Hepatocyte (in vitro differentiated cells): ENCODE measurements at regions not wholly inside any gene's neighbourhood (a gene's known extent, or its start where the extent isn't known, plus 50 kb on each side); places are given as distances from the start of the nearest gene placed in this dataset.

Source experiments
- DNase-seq: peaks from one replicate; pipeline ENCODE4 v3.0.0-alpha.2; 2016; ENCODE audit warnings: low spot score
- H2AFZ ChIP-seq: fragments of 200-600 bp; sonication (generic); 2 replicates; pipeline ENCODE4 v1.6.0; 2016; ENCODE audit warnings: antibody characterized with exemption, mild to moderate bottlenecking
- H3K27ac ChIP-seq: fragments of 200-600 bp; sonication (generic); 2 replicates; pipeline ENCODE4 v1.5.1; 2016; ENCODE audit warnings: mild to moderate bottlenecking
- H3K27me3 ChIP-seq: fragments of 200-600 bp; sonication (generic); 2 replicates; pipeline ENCODE4 v1.6.1; 2016
- H3K36me3 ChIP-seq: fragments of 200-600 bp; sonication (generic); replicated peaks from 2 replicates; pipeline ENCODE4 v1.5.1; 2016; ENCODE audit warnings: low read depth; ENCODE audit not compliant: insufficient read depth
- H3K4me1 ChIP-seq: fragments of 200-600 bp; sonication (generic); 2 replicates; pipeline ENCODE4 v1.5.1; 2016; ENCODE audit warnings: mild to moderate bottlenecking, moderate library complexity; ENCODE audit not compliant: insufficient read depth
- H3K4me2 ChIP-seq: fragments of 200-600 bp; sonication (generic); 2 replicates; pipeline ENCODE4 v1.6.0; 2016
- H3K4me3 ChIP-seq: fragments of 200-600 bp; sonication (generic); 2 replicates; pipeline ENCODE4 v1.5.1; 2016; ENCODE audit warnings: mild to moderate bottlenecking
- H3K79me2 ChIP-seq: fragments of 200-600 bp; sonication (generic); 2 replicates; pipeline ENCODE4 v1.6.0; 2017; ENCODE audit warnings: mild to moderate bottlenecking
- H3K9me2 ChIP-seq: fragments of 200-600 bp; sonication (generic); replicated peaks from 2 replicates; pipeline ENCODE4 v1.6.0; 2017; ENCODE audit warnings: mild to moderate bottlenecking; ENCODE audit not compliant: insufficient read depth
- H3K9me3 ChIP-seq: fragments of 200-600 bp; sonication (generic); 2 replicates; pipeline ENCODE4 v1.5.1; 2016; ENCODE audit warnings: low read depth, mild to moderate bottlenecking
- H4K20me1 ChIP-seq: fragments of 200-600 bp; sonication (generic); 2 replicates; pipeline ENCODE4 v1.6.0; 2016; ENCODE audit warnings: mild to moderate bottlenecking; ENCODE audit not compliant: insufficient read depth, poor library complexity, severe bottlenecking
- EZH2 ChIP-seq: fragments of 200-600 bp; sonication (generic); IDR thresholded peaks from 2 replicates; pipeline ENCODE4 v1.6.1; 2016; ENCODE audit warnings: antibody characterized with exemption, mild to moderate bottlenecking, borderline replicate concordance
- EZH2phosphoT487 ChIP-seq: fragments of 200-600 bp; sonication (generic); IDR thresholded peaks from one replicate; pipeline ENCODE4 v1.6.1; 2018; ENCODE audit warnings: antibody characterized with exemption, mild to moderate bottlenecking, low read depth, moderate library complexity; ENCODE audit not compliant: unreplicated experiment, severe bottlenecking
- WGBS: methylation state at CpG from one replicate; pipeline ENCODE4 v1.1.6; 2016; ENCODE audit warnings: low lambda C conversion rate; ENCODE audit errors: missing lambda C conversion rate; 5-methylcytosine and 5-hydroxymethylcytosine counted together
- TF ChIP-seq, protein P1 (sequence below): fragments of 200-600 bp; sonication (generic); IDR thresholded peaks from 2 replicates; pipeline ENCODE4 v1.5.1; 2016; ENCODE audit warnings: antibody characterized with exemption, mild to moderate bottlenecking; ENCODE audit not compliant: poor library complexity

DNA sequence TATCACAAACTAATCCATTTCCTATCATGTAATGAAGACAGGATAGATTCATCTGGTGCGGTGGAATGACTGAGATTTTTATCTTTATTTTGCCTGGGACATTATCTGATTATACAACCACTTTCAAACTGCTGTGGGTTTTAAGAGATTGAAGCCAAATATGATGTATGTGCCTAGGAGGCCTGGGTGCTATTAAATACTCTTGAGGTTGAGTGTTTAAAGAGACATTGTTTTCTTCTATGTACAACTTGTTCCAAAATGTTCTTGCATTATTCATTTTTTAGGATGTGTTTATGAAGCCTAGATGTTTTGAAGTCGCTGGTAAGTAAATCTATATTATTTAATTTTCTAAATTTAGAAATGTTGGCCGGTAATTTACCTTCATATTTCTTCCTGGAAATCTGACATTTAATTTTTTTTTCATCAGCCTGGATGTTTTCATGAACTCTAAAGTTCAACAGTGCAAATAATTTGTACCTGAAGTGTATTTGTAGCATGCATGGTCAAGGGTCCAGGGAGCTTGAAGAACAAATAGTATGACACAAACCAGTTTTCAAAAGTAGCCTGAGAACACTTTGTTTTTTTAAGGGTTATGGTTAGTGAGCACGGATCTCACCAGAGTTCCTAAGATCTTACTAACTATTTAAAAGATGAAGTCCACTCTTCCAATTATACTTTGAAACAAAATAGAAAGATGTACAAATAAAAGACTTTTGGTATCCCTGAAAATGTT is 72.8 kb upstream of the ATP8A1 start:
- Histone ChIP-seq H3K36me3 (no peaks in the 10 kb centered on the region), H3K4me3 (no peak overlapping the region), H3K27me3 (no peaks in the 10 kb centered on the region), H4K20me1 (no peaks in the 10 kb centered on the region), H3K9me2 (no peaks in the 10 kb centered on the region), H3K4me2 (no peak overlapping the region), H2AFZ (no peak overlapping the region), H3K27ac (no peak overlapping the region), H3K79me2 (no peaks in the 10 kb centered on the region), H3K4me1 (no peaks in the 10 kb centered on the region), H3K9me3 (no peaks in the 10 kb centered on the region)
- TF ChIP-seq EZH2phosphoT487 (no peak), EZH2 (no peak)
- TF ChIP-seq, protein P1, sequence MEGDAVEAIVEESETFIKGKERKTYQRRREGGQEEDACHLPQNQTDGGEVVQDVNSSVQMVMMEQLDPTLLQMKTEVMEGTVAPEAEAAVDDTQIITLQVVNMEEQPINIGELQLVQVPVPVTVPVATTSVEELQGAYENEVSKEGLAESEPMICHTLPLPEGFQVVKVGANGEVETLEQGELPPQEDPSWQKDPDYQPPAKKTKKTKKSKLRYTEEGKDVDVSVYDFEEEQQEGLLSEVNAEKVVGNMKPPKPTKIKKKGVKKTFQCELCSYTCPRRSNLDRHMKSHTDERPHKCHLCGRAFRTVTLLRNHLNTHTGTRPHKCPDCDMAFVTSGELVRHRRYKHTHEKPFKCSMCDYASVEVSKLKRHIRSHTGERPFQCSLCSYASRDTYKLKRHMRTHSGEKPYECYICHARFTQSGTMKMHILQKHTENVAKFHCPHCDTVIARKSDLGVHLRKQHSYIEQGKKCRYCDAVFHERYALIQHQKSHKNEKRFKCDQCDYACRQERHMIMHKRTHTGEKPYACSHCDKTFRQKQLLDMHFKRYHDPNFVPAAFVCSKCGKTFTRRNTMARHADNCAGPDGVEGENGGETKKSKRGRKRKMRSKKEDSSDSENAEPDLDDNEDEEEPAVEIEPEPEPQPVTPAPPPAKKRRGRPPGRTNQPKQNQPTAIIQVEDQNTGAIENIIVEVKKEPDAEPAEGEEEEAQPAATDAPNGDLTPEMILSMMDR = no peak
- WGBS = 79% methylated on average over 4 of the region's 4 CpGs
- DNase-seq = no peak

DNA sequence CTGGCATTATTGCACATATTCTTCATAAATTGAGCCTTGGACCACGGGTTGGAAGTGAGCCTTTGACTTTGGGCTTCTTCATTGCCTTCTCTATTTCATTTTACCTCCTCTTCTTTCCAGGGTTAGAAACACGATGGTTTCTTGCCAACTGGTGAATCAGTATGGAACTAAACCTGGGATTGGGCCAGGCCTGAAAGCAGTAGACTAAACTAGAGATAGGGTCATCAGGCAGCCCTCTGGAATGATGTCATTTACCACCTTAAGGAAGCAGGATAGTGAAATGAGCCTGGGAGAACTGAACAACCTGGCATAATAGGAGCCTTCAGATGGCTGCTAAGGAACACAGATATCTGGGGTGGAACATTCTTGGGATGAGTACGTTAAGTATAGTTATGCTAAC is 67.5 kb upstream of the ATP8A1 start:
- H3K79me2 ChIP-seq = no peaks in the 10 kb centered on the region
- no peak for DNase-seq
- 87% methylated on average over 3 of the region's 3 CpGs for WGBS
- H3K4me3 ChIP-seq = no peak overlapping the region
- H4K20me1 ChIP-seq = no peaks in the 10 kb centered on the region
- no peak overlapping the region for H3K4me2 ChIP-seq
- H3K27me3 ChIP-seq = no peaks in the 10 kb centered on the region
- TF ChIP-seq EZH2 (no peak), EZH2phosphoT487 (no peak)
- TF ChIP-seq, protein P1 = no peak
- H3K9me3 ChIP-seq = no peaks in the 10 kb centered on the region
- H3K27ac ChIP-seq = no peak overlapping the region
- no peaks in the 10 kb centered on the region for H3K4me1 ChIP-seq
- no peaks in the 10 kb centered on the region for H3K9me2 ChIP-seq
- no peak overlapping the region for H2AFZ ChIP-seq
- no peaks in the 10 kb centered on the region for H3K36me3 ChIP-seq

DNA sequence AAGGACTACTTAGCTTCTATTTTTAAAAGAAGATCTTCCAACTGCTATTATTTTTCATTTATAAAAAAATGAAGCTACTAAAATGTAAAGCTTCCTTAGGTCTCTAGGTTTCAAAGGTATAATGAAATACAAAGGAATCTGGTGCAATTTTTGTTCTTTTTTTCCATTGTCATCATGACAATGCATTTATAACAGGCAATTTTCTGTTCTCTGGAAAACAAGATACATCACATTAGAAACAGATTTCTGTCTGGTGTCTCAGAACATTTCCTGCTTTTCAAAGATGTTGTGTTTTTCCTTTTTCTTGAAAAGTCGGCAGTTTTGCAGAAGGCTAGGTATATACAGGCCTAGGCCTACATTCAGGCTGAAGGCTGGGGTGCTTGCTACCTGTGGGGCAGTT is 63.6 kb upstream of the ATP8A1 start:
- Histone ChIP-seq H3K27me3 (no peaks in the 10 kb centered on the region), H2AFZ (no peak overlapping the region), H3K27ac (no peak overlapping the region), H3K79me2 (no peaks in the 10 kb centered on the region), H3K4me2 (no peak overlapping the region), H3K36me3 (no peaks in the 10 kb centered on the region), H3K4me1 (no peaks in the 10 kb centered on the region), H4K20me1 (no peaks in the 10 kb centered on the region), H3K9me2 (no peaks in the 10 kb centered on the region), H3K4me3 (no peak overlapping the region), H3K9me3 (no peaks in the 10 kb centered on the region)
- WGBS = 96% methylated on average over 1 of the region's 1 CpG
- no peak for TF ChIP-seq EZH2phosphoT487
- TF ChIP-seq, protein P1 = no peak
- no peak for TF ChIP-seq EZH2
- DNase-seq = no peak

DNA sequence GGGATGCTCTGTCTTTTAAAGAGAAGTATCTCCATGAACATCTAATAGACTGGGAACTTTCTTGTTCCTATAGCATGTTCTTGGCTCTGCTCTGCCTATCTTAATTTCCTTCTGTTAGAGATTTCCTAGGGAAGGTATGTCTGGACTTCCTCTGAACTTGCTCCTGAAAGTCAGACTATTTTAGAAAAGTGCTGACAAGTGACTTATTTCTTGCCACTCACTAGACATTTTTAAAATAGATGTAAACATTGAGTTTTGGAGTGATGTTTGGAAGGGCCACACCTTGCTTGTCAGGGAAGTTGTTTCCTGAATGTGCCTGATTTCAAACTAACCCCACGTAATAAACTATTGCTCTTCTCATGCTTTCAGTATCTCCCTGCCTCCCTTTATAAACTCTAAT is 62.4 kb upstream of the ATP8A1 start:
- H3K4me3 ChIP-seq = no peak overlapping the region
- 67% methylated on average over 1 of the region's 1 CpG for WGBS
- no peaks in the 10 kb centered on the region for H3K9me3 ChIP-seq
- H3K27ac ChIP-seq = no peak overlapping the region
- no peaks in the 10 kb centered on the region for H3K9me2 ChIP-seq
- H3K79me2 ChIP-seq = no peaks in the 10 kb centered on the region
- no peak overlapping the region for H2AFZ ChIP-seq
- H3K36me3 ChIP-seq = no peaks in the 10 kb centered on the region
- H3K4me1 ChIP-seq = no peaks in the 10 kb centered on the region
- no peak overlapping the region for H3K4me2 ChIP-seq
- TF ChIP-seq, protein P1 = no peak
- TF ChIP-seq EZH2 = no peak
- no peak for TF ChIP-seq EZH2phosphoT487
- DNase-seq = no peak
- no peaks in the 10 kb centered on the region for H3K27me3 ChIP-seq
- no peaks in the 10 kb centered on the region for H4K20me1 ChIP-seq
